GM19324 (cell line): ENCODE measurements at regions not wholly inside any gene's neighbourhood (a gene's known extent, or its start where the extent isn't known, plus 50 kb on each side); places are given as distances from the start of the nearest gene placed in this dataset.
"Not testable (repeated sequence)": the region's sequence is repeated elsewhere in the genome, so short reads cannot be mapped to it uniquely, and the experiment has no call there.

Experiments used
- ATAC-seq: cut with Tn5 transposase; IDR thresholded peaks from one replicate; pipeline ENCODE4 v1.9.1; 2021; ENCODE audit warnings: mild to moderate bottlenecking, moderate library complexity; ENCODE audit not compliant: unreplicated experiment, low FRiP score

- no peak for ATAC-seq
Observed at GRCh38 chr12:23340351-23340750, 609.1 kb downstream of the SOX5 start.

- no peak for ATAC-seq
Observed at GRCh38 chr12:23342407-23342806, 607.1 kb downstream of the SOX5 start.

GRCh38 chr12:23349564-23349963 is 599.9 kb downstream of the SOX5 start:
- no peak for ATAC-seq

- ATAC-seq, result no peak
Observed at GRCh38 chr12:23350808-23351207, 598.7 kb downstream of the SOX5 start.

GRCh38 chr12:23352670-23353069 is 596.8 kb downstream of the SOX5 start:
- no peak for ATAC-seq

- no peak for ATAC-seq
Observed at GRCh38 chr12:23354800-23355199, 594.7 kb downstream of the SOX5 start.

- no peak for ATAC-seq
Observed at GRCh38 chr12:23356440-23356839, 593.0 kb downstream of the SOX5 start.

- no peak for ATAC-seq
Observed at GRCh38 chr12:23356927-23357708, 592.4 kb downstream of the SOX5 start.

- no peak for ATAC-seq
Observed at GRCh38 chr12:23359975-23360701, 589.3 kb downstream of the SOX5 start.

GRCh38 chr12:23361971-23362370 is 587.5 kb downstream of the SOX5 start:
- ATAC-seq, result no peak

- ATAC-seq, result no peak
Observed at GRCh38 chr12:23368590-23368989, 580.9 kb downstream of the SOX5 start.

GRCh38 chr12:23375621-23376020 is 573.8 kb downstream of the SOX5 start:
- no peak for ATAC-seq

GRCh38 chr12:23376238-23376637 is 573.2 kb downstream of the SOX5 start:
- no peak for ATAC-seq

GRCh38 chr12:23380419-23381100 is 568.9 kb downstream of the SOX5 start:
- ATAC-seq, result no peak

GRCh38 chr12:23388898-23389297 is 560.6 kb downstream of the SOX5 start:
- ATAC-seq, result not testable (repeated sequence)

- ATAC-seq, result not testable (repeated sequence)
Observed at GRCh38 chr12:23389315-23389714, 560.2 kb downstream of the SOX5 start.

- no peak for ATAC-seq
Observed at GRCh38 chr12:23399402-23399933, 550.0 kb downstream of the SOX5 start.

GRCh38 chr12:23415180-23415579 is 534.3 kb downstream of the SOX5 start:
- ATAC-seq, result no peak

- no peak for ATAC-seq
Observed at GRCh38 chr12:23421556-23421955, 527.9 kb downstream of the SOX5 start.

- no peak for ATAC-seq
Observed at GRCh38 chr12:23423097-23423687, 526.3 kb downstream of the SOX5 start.

GRCh38 chr12:23423796-23424195 is 525.7 kb downstream of the SOX5 start:
- ATAC-seq, result no peak
